Esophagus squamous epithelium (tissue), 5 donors: ENCODE measurements at regions not wholly inside any gene's neighbourhood (a gene's known extent, or its start where the extent isn't known, plus 50 kb on each side); places are given as distances from the start of the nearest gene placed in this dataset.
"Not testable (repeated sequence)": the region's sequence is repeated elsewhere in the genome, so short reads cannot be mapped to it uniquely, and the experiment has no call there.

Experiments
- DNase-seq: peaks from one replicate; lab custom pipeline; 2025; lab: John Stamatoyannopoulos, UW
- H3K27ac ChIP-seq, 4 donors: fragments of 200-600 bp; sonication (generic); one replicate each; pipeline ENCODE4 v1.5.1; 2016 to 2019; ENCODE audit warnings: mild to moderate bottlenecking in 1 of 4
- H3K27me3 ChIP-seq, 4 donors: fragments of 200-600 bp; sonication (generic); 1 replicate in 3 of 4; 2 replicates in 1 of 4; pipeline versions ENCODE4 v1.5.1 to v1.6.0; 2017 to 2021; ENCODE audit warnings: antibody characterized with exemption in 1 of 4
- H3K36me3 ChIP-seq, 3 donors: fragments of 200-600 bp; sonication (generic); one replicate each; pipeline ENCODE4 v1.5.1; 2016 to 2019
- H3K4me1 ChIP-seq, 3 donors: fragments of 200-600 bp; sonication (generic); one replicate each; pipeline ENCODE4 v1.5.1; 2017 to 2019
- H3K4me3 ChIP-seq, 4 donors: fragments of 200-600 bp; sonication (generic); 1 replicate in 3 of 4; 2 replicates in 1 of 4; pipeline ENCODE4 v1.5.1; 2016 to 2019; ENCODE audit warnings: mild to moderate bottlenecking in 2 of 4, moderate library complexity in 1 of 4
- H3K9me3 ChIP-seq, 3 donors: fragments of 200-600 bp; sonication (generic); one replicate each; pipeline ENCODE4 v1.5.1; 2016 to 2019
- POLR2A ChIP-seq, 4 donors: fragments of 450-650 bp; IDR thresholded peaks; one replicate each; pipeline ENCODE4 v1.6.1; 2017; ENCODE audit warnings: antibody characterized with exemption in 4 of 4, mild to moderate bottlenecking in 4 of 4, moderate library complexity in 3 of 4
- WGBS, 2 donors: methylation state at CpG; one replicate each; pipeline ENCODE4 v1.1.5; 2018; 5-methylcytosine and 5-hydroxymethylcytosine counted together
- intact Hi-C: fragments of 100-400 bp; cut with DNase I; formaldehyde crosslinking; loops from one replicate; pipeline ENCODE4 v1.15.0; 2022
- TF ChIP-seq, protein P1 (sequence below), 6 experiments: fragments of 450-650 bp in 4 of 6; fragments of 200-600 bp in 2 of 6; sonication (generic) in 2 of 6; IDR thresholded peaks; one replicate each; pipeline ENCODE4 v1.5.1; 2016 to 2019; ENCODE audit warnings: antibody characterized with exemption in 6 of 6, mild to moderate bottlenecking in 4 of 6, moderate library complexity in 4 of 6
- donor health status: DM: yes; HTN: yes; CAD: no.

DNA sequence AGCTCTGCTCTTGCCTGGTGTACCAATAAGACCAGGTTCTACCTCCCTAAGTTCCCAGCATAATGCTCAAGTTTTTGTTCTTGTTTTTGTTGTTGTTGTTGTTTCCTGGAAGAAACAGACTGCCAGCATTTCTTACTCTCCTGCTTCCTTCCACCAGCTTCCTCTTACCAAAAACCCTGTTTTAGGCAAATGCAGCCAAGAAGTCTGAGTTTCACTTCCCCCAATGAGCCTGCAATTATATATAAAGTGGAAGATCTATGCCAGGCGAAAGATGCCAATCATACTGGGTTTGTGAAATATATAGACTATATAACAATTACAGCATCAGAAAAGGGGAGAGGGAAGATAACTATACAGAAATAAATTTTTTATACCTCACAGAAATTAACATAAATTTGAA is 931.5 kb upstream of the FAT3 start:
- intact Hi-C loops, result no loop called here
- Histone ChIP-seq H3K36me3 (no peaks in the 10 kb centered on the region), H3K27me3 (no peaks in the 10 kb centered on the region), H3K27ac (no peak overlapping the region), H3K4me3 (no peak overlapping the region), H3K9me3 (no peaks in the 10 kb centered on the region), H3K4me1 (no peaks in the 10 kb centered on the region)
- WGBS, 2 donors, result 88 to 92% methylated on average over 1 of the region's 1 CpG
- DNase-seq, result no peak
- no peak for TF ChIP-seq POLR2A (IDR thresholded peaks at IDR 0.05)
- TF ChIP-seq, protein P1, sequence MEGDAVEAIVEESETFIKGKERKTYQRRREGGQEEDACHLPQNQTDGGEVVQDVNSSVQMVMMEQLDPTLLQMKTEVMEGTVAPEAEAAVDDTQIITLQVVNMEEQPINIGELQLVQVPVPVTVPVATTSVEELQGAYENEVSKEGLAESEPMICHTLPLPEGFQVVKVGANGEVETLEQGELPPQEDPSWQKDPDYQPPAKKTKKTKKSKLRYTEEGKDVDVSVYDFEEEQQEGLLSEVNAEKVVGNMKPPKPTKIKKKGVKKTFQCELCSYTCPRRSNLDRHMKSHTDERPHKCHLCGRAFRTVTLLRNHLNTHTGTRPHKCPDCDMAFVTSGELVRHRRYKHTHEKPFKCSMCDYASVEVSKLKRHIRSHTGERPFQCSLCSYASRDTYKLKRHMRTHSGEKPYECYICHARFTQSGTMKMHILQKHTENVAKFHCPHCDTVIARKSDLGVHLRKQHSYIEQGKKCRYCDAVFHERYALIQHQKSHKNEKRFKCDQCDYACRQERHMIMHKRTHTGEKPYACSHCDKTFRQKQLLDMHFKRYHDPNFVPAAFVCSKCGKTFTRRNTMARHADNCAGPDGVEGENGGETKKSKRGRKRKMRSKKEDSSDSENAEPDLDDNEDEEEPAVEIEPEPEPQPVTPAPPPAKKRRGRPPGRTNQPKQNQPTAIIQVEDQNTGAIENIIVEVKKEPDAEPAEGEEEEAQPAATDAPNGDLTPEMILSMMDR (IDR thresholded peaks at IDR 0.05), result no peak

DNA sequence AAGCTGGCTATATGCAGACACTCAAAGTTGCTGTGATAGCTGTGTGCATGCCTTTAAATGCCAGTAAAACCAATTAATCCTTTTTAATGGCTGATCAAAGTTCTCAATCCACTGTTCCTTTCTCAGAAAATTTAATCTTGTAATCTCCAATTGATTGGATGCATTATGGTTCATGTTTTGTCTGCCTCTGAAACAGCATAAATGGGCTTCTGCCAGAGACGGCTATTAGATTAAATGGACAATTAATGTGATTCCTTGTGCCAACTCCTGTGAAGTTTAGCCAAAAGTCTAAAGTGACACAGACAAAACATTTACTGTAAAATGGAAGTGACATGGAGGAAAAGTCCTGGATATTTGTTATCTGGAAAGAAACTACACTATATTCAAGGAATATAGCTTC is 952.5 kb upstream of the FAT3 start:
- no peaks in the 10 kb centered on the region for H3K4me1 ChIP-seq
- H3K27me3 ChIP-seq, result no peaks in the 10 kb centered on the region
- H3K27ac ChIP-seq, result no peak overlapping the region
- no peak for DNase-seq
- H3K4me3 ChIP-seq, result no peak overlapping the region
- intact Hi-C loops, result no loop called here
- WGBS, 2 donors, result 67 to 73% methylated on average over 1 of the region's 1 CpG
- H3K9me3 ChIP-seq, result no peaks in the 10 kb centered on the region
- no peak for TF ChIP-seq POLR2A (IDR thresholded peaks at IDR 0.05)
- TF ChIP-seq, protein P1 (IDR thresholded peaks at IDR 0.05), result no peak
- H3K36me3 ChIP-seq, result no peaks in the 10 kb centered on the region

DNA sequence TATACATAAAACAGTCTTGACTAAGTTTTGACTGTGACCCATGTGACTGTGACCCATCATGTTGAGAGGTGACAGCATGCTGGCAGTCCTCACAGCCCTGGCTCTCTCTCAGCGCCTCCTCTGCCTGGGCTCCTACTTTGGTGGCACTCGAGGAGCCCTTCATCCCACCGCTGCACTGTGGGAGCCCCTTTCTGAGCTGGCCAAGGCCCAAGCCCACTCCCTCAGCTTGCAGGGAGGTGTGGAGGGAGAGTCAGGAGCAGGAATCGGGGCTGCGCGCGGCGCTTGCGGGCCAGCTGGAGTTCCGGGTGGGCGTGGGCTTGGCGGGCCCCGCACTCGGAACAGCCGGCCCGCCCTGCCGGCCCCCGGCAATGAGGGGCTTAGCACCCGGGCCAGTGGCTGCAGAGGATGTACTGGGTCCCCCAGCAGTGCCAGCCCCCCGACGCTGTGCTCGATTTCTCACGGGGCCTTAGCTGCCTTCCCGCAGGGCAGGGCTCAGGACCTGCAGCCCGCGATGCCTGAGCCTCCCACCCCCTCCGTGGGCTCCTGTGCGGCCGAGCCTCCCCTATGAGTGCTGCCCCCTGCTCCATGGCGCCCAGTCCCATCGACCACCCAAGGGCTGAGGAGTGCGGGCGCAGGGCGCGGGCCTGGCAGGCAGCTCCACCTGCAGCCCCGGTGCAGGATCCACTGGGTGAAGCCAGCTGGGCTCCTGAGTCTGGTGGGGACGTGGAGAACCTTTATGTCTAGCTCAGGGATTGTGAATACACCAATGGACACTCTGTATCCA is 955.9 kb upstream of the FAT3 start:
- H3K27me3 ChIP-seq, H3K36me3 ChIP-seq, H3K4me3 ChIP-seq, H3K27ac ChIP-seq, intact Hi-C loops, H3K9me3 ChIP-seq, DNase-seq, H3K4me1 ChIP-seq: not testable (repeated sequence)
- 43% methylated on average over 2 of the region's 37 CpGs; no CpG with 5 or more reads in 1 of the 2 donors for WGBS, 2 donors

- no peaks in the 10 kb centered on the region for H3K27me3 ChIP-seq
- H3K4me3 ChIP-seq, result no peak overlapping the region
- intact Hi-C loops, result no loop called here
- H3K36me3 ChIP-seq, result no peaks in the 10 kb centered on the region
- 58 to 63% methylated on average over 1 of the region's 1 CpG for WGBS, 2 donors
- no peaks in the 10 kb centered on the region for H3K4me1 ChIP-seq
- H3K27ac ChIP-seq, result no peak overlapping the region
- no peak for DNase-seq
- H3K9me3 ChIP-seq, result no peaks in the 10 kb centered on the region
- TF ChIP-seq, protein P1 (IDR thresholded peaks at IDR 0.05), result no peak
- no peak for TF ChIP-seq POLR2A (IDR thresholded peaks at IDR 0.05)
These were observed 958.7 kb upstream of the FAT3 start for GRCh38 chr11:91265946-91266345.

GRCh38 chr11:91264481-91264880 is 960.1 kb upstream of the FAT3 start:
- Histone ChIP-seq H3K36me3 (no peaks in the 10 kb centered on the region), H3K27me3 (no peaks in the 10 kb centered on the region), H3K9me3 (no peaks in the 10 kb centered on the region), H3K4me1 (no peaks in the 10 kb centered on the region), H3K4me3 (no peak overlapping the region), H3K27ac (no peak overlapping the region)
- DNase-seq, result no peak
- intact Hi-C loops, result no loop called here
- no peak for TF ChIP-seq POLR2A (IDR thresholded peaks at IDR 0.05)
- 44 to 59% methylated on average over 2 of the region's 2 CpGs for WGBS, 2 donors

DNA sequence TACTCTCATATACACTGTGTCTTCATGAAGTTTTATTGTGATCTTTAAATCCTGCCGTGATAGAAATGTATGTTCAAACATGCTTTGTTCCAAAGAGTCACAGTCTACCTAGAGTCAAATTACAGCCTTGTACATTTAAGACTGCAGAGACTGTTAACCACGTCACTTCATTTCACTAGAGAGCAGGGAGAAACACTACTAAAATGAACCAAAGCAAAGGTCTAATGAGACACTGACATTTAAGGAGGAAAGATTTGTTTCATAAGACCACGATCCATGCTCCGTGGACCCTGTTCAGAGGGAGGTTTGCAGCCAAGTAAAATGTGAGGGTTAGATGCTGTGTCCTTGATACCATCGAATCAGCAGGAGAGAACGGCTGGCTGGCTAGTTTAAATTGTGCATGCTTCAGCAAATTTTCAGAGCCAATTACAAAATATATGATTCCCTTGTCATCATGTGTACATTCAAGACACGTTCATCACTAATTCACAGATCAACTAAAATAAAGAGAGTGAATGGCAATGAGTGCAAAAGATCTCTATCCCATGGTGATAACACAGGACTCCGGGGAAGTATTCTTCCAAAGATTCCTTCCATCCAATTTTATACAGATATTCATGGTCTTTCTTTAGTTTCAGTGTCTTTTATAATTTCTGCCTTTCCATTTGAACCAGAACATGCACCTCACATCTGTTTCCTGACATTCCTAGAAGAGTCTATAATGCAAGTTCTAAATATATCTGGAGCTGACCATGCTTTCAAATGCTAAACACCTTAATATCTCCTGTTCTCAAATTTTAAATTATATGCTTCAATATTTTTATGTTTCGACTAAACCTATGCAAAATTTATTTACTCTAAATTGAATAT is 960.9 kb upstream of the FAT3 start:
- Histone ChIP-seq H3K9me3 (no peaks in the 10 kb centered on the region), H3K4me1 (no peaks in the 10 kb centered on the region), H3K27ac (no peak overlapping the region), H3K36me3 (no peaks in the 10 kb centered on the region), H3K27me3 (no peaks in the 10 kb centered on the region), H3K4me3 (no peak overlapping the region)
- 50 to 61% methylated on average over 9 of the region's 9 CpGs for WGBS, 2 donors
- TF ChIP-seq POLR2A (IDR thresholded peaks at IDR 0.05), result no peak
- TF ChIP-seq, protein P1 (IDR thresholded peaks at IDR 0.05), result no peak
- intact Hi-C loops, result no loop called here
- DNase-seq, result no peak
